GM12874 (cell line): ENCODE measurements at regions not wholly inside any gene's neighbourhood (a gene's known extent, or its start where the extent isn't known, plus 50 kb on each side); places are given as distances from the start of the nearest gene placed in this dataset.

Experiments used
- CTCF ChIP-seq: IDR thresholded peaks from 2 replicates; pipeline ENCODE4 v1.5.1; 2011; ENCODE audit warnings: low read depth, mild to moderate bottlenecking, control low read depth, low read length, moderate library complexity; ENCODE audit not compliant: insufficient read depth

GRCh38 chrX:45497290-45497689, 296.6 kb upstream of the DIPK2B start:
- TF ChIP-seq CTCF: no peak

GRCh38 chrX:45485719-45486118, 285.0 kb upstream of the DIPK2B start:
- no peak for TF ChIP-seq CTCF

- TF ChIP-seq CTCF: no peak
Observed at GRCh38 chrX:45479835-45480422, 279.3 kb upstream of the DIPK2B start.

- TF ChIP-seq CTCF: no peak
Observed at GRCh38 chrX:45479196-45479834, 278.6 kb upstream of the DIPK2B start.

GRCh38 chrX:45472968-45473367, 272.3 kb upstream of the DIPK2B start:
- TF ChIP-seq CTCF: no peak

- no peak for TF ChIP-seq CTCF
Observed at GRCh38 chrX:45454290-45454689, 253.6 kb upstream of the DIPK2B start.

- no peak for TF ChIP-seq CTCF
Observed at GRCh38 chrX:45449982-45450381, 249.3 kb upstream of the DIPK2B start.

GRCh38 chrX:45447995-45448394, 247.3 kb upstream of the DIPK2B start:
- no peak for TF ChIP-seq CTCF
